Thyroid gland (tissue), 4 donors: ENCODE measurements at regions not wholly inside any gene's neighbourhood (a gene's known extent, or its start where the extent isn't known, plus 50 kb on each side); places are given as distances from the start of the nearest gene placed in this dataset.

ENCODE experiments used
- POLR2A ChIP-seq, 2 donors: fragments of 450-650 bp; IDR thresholded peaks; one replicate each; pipeline ENCODE4 v1.6.1; 2017; ENCODE audit warnings: antibody characterized with exemption in 2 of 2, mild to moderate bottlenecking in 2 of 2, moderate library complexity in 1 of 2
- TF ChIP-seq, protein P1 (sequence below), 6 experiments: fragments of 200-600 bp in 3 of 6; fragments of 450-650 bp in 3 of 6; sonication (generic) in 3 of 6; IDR thresholded peaks; one replicate each; pipeline ENCODE4 v1.5.1; 2016 to 2019; ENCODE audit warnings: antibody characterized with exemption in 6 of 6, mild to moderate bottlenecking in 2 of 6, inconsistent platforms in 1 of 6, moderate library complexity in 1 of 6

DNA sequence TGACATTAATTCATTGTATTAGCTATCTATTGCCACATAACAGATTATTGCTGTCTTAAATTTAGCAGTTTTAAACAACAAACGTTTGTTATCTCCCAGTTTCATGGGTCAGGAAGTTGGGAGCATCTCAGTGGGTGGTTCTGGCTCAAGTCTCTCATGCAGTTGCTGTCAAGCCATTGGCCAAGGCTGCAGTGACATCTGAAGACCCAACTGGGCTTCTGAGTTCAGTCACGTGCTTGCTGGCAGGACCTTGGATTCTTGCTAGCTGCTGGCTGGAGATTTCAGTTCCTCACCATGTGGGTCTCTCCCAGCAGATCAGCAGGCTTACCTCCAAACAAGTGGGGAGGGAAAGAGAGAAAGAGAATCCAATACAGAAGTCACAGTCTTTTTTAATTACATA is 152.6 kb upstream of the EXOC2 start:
- no peak for TF ChIP-seq POLR2A (IDR thresholded peaks at IDR 0.05)
- TF ChIP-seq, protein P1, sequence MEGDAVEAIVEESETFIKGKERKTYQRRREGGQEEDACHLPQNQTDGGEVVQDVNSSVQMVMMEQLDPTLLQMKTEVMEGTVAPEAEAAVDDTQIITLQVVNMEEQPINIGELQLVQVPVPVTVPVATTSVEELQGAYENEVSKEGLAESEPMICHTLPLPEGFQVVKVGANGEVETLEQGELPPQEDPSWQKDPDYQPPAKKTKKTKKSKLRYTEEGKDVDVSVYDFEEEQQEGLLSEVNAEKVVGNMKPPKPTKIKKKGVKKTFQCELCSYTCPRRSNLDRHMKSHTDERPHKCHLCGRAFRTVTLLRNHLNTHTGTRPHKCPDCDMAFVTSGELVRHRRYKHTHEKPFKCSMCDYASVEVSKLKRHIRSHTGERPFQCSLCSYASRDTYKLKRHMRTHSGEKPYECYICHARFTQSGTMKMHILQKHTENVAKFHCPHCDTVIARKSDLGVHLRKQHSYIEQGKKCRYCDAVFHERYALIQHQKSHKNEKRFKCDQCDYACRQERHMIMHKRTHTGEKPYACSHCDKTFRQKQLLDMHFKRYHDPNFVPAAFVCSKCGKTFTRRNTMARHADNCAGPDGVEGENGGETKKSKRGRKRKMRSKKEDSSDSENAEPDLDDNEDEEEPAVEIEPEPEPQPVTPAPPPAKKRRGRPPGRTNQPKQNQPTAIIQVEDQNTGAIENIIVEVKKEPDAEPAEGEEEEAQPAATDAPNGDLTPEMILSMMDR (IDR thresholded peaks at IDR 0.05) = no peak
